Chondrocyte (in vitro differentiated cells): ENCODE measurements at regions not wholly inside any gene's neighbourhood (a gene's known extent, or its start where the extent isn't known, plus 50 kb on each side); places are given as distances from the start of the nearest gene placed in this dataset.

Experiments used
- DNase-seq: peaks from one replicate; pipeline ENCODE4 v3.0.0; 2021; ENCODE audit warnings: mixed read lengths, low spot score
- H3K27ac Mint-ChIP-seq: one replicate; pipeline ENCODE4 v1.8.0; 2021; ENCODE audit warnings: mild to moderate bottlenecking, moderate library complexity, mixed read lengths; ENCODE audit not compliant: unreplicated experiment
- H3K27me3 Mint-ChIP-seq: 2 replicates; pipeline ENCODE4 v1.8.0; 2021; ENCODE audit warnings: low read depth, mixed read lengths
- H3K36me3 Mint-ChIP-seq: 2 replicates; pipeline ENCODE4 v1.8.0; 2021; ENCODE audit warnings: low read depth, mixed read lengths
- H3K4me1 Mint-ChIP-seq: 2 replicates; pipeline ENCODE4 v1.8.0; 2021; ENCODE audit warnings: low read depth, mild to moderate bottlenecking, mixed read lengths
- H3K4me3 Mint-ChIP-seq: one replicate; pipeline ENCODE4 v1.8.0; 2021; ENCODE audit warnings: mild to moderate bottlenecking, moderate library complexity, mixed read lengths; ENCODE audit not compliant: unreplicated experiment
- H3K9me3 Mint-ChIP-seq: 2 replicates; pipeline ENCODE4 v1.8.0; 2021; ENCODE audit warnings: low read depth, mixed read lengths
- TF ChIP-seq, protein P1 (sequence below): fragments of 200-600 bp; sonication (generic); IDR thresholded peaks from 2 replicates; pipeline ENCODE4 v1.5.0; 2021; ENCODE audit warnings: antibody characterized with exemption, mild to moderate bottlenecking, moderate library complexity

DNA sequence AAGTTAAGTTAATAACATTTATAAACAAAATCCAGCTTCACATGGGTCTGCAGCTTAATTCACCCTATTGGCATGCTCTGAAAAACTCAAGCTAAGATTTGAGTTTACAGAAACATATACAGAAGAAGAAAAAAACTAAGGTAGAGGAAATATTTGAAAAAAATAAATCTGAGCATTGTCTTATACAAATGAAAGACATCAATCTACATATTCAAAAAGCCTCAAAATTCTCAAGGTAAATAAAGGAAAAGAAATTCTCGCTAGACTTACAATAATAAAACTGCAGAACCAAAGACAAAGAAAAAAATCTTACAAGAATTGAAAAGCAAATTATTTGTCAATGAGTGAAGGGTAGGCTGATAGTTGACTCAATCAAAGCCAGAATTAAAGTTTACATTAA, 493.4 kb downstream of the CETN3 start:
- DNase-seq: no peak
- Mint-ChIP-seq H3K36me3 (peaks cover 4% of the 10 kb centered on the region), H3K4me3 (no peak overlapping the region), H3K27me3 (no peaks in the 10 kb centered on the region), H3K9me3 (peaks cover 20% of the 10 kb centered on the region), H3K27ac (no peak overlapping the region), H3K4me1 (no peaks in the 10 kb centered on the region)
- TF ChIP-seq, protein P1, sequence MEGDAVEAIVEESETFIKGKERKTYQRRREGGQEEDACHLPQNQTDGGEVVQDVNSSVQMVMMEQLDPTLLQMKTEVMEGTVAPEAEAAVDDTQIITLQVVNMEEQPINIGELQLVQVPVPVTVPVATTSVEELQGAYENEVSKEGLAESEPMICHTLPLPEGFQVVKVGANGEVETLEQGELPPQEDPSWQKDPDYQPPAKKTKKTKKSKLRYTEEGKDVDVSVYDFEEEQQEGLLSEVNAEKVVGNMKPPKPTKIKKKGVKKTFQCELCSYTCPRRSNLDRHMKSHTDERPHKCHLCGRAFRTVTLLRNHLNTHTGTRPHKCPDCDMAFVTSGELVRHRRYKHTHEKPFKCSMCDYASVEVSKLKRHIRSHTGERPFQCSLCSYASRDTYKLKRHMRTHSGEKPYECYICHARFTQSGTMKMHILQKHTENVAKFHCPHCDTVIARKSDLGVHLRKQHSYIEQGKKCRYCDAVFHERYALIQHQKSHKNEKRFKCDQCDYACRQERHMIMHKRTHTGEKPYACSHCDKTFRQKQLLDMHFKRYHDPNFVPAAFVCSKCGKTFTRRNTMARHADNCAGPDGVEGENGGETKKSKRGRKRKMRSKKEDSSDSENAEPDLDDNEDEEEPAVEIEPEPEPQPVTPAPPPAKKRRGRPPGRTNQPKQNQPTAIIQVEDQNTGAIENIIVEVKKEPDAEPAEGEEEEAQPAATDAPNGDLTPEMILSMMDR: no peak

GRCh38 chr5:89908876-89909275, 500.7 kb downstream of the CETN3 start:
- H3K27ac Mint-ChIP-seq: no peak overlapping the region
- no peaks in the 10 kb centered on the region for H3K4me1 Mint-ChIP-seq
- H3K9me3 Mint-ChIP-seq: peaks cover 19% of the 10 kb centered on the region
- no peak overlapping the region for H3K4me3 Mint-ChIP-seq
- H3K27me3 Mint-ChIP-seq: no peaks in the 10 kb centered on the region
- TF ChIP-seq, protein P1: no peak
- no peak for DNase-seq
- no peaks in the 10 kb centered on the region for H3K36me3 Mint-ChIP-seq

DNA sequence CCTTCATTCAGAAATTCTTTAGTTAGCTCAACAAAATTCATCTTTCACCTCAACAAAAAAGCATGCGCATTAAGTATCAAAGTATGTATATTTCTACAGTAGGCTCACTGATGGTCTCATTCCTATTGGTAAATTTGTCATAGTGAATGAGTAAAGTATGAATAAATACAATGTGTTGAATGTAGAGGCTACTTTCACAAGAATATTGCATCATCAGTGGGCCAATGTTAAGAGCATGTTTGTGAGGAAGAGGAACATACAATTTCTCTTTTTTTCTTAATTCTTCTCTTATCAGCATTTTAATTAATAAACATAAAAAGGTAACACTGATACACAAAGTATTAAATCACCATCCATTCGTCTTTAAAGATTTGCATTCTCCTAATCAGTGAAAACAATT, 505.1 kb downstream of the CETN3 start:
- no peaks in the 10 kb centered on the region for H3K27me3 Mint-ChIP-seq
- TF ChIP-seq, protein P1: no peak
- no peaks in the 10 kb centered on the region for H3K36me3 Mint-ChIP-seq
- H3K4me1 Mint-ChIP-seq: peaks cover 12% of the 10 kb centered on the region
- no peak overlapping the region for H3K4me3 Mint-ChIP-seq
- DNase-seq: no peak
- no peak overlapping the region for H3K27ac Mint-ChIP-seq
- peaks cover 20% of the 10 kb centered on the region for H3K9me3 Mint-ChIP-seq

GRCh38 chr5:89901983-89902382, 507.6 kb downstream of the CETN3 start:
- peaks cover 12% of the 10 kb centered on the region for H3K4me1 Mint-ChIP-seq

DNA sequence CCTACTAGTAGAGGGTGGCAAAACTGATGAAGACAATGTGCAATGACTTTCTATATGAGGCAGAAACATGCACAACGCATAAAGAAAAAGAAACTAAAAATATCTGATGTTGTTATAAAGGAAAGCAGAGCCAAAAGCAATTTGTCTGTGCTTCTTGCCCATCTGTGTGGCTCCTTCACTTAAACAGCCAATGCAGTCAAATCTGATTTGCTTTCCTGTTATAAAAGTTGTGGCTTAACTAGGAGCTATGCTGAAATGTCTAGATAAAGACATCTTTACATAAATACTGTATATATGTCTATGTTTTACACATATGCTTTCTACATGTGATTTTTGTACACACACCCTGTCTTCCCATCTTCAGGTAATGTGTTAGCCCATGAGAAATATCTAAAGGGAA, 508.2 kb downstream of the CETN3 start:
- Mint-ChIP-seq H3K4me3 (no peak overlapping the region), H3K27ac (no peak overlapping the region), H3K36me3 (no peaks in the 10 kb centered on the region), H3K27me3 (no peaks in the 10 kb centered on the region), H3K4me1 (peaks cover 12% of the 10 kb centered on the region), H3K9me3 (peaks cover 14% of the 10 kb centered on the region)
- DNase-seq: no peak
- TF ChIP-seq, protein P1: no peak

More at GRCh38 chr5:89901983-89902382, 507.6 kb downstream of the CETN3 start:
- H3K4me3 Mint-ChIP-seq: no peak overlapping the region
- H3K27ac Mint-ChIP-seq: no peak overlapping the region
- no peaks in the 10 kb centered on the region for H3K27me3 Mint-ChIP-seq
- no peaks in the 10 kb centered on the region for H3K36me3 Mint-ChIP-seq
- no peak for DNase-seq
- peaks cover 17% of the 10 kb centered on the region for H3K9me3 Mint-ChIP-seq
- TF ChIP-seq, protein P1: no peak
